ENCODE measurements at regions not wholly inside any gene's neighbourhood (a gene's known extent, or its start where the extent isn't known, plus 50 kb on each side); places are given as distances from the start of the nearest gene placed in this dataset.

GRCh38 chr9:129359916-129360536 is 182.0 kb upstream of the IER5L start:
- no peak for DNase-seq (ENCODE audit: low read depth)

GRCh38 chr9:129359162-129359811 is 181.2 kb upstream of the IER5L start:
- DNase-seq (ENCODE audit: low read depth): no peak

GRCh38 chr9:129358621-129359154 is 180.6 kb upstream of the IER5L start:
- DNase-seq (ENCODE audit: low read depth): no peak

- no peak for DNase-seq (ENCODE audit: low read depth)
Measured at GRCh38 chr9:129357773-129358245, 179.7 kb upstream of the IER5L start.

- no peak for DNase-seq (ENCODE audit: low read depth)
Measured at GRCh38 chr9:129356871-129357772, 179.1 kb upstream of the IER5L start.

- DNase-seq (ENCODE audit: low read depth): no peak
Measured at GRCh38 chr9:129355631-129356030, 177.6 kb upstream of the IER5L start.

GRCh38 chr9:129354498-129354897 is 176.4 kb upstream of the IER5L start:
- DNase-seq (ENCODE audit: low read depth): no peak

GRCh38 chr9:129353697-129354336 is 175.8 kb upstream of the IER5L start:
- no peak for DNase-seq (ENCODE audit: low read depth)

- no peak for DNase-seq (ENCODE audit: low read depth)
Measured at GRCh38 chr9:129352146-129352865, 174.2 kb upstream of the IER5L start.

GRCh38 chr9:129351642-129352145 is 173.6 kb upstream of the IER5L start:
- no peak for DNase-seq (ENCODE audit: low read depth)

- DNase-seq (ENCODE audit: low read depth): no peak
Measured at GRCh38 chr9:129351058-129351641, 173.1 kb upstream of the IER5L start.

GRCh38 chr9:129350143-129350935 is 172.3 kb upstream of the IER5L start:
- no peak for DNase-seq (ENCODE audit: low read depth)

- DNase-seq (ENCODE audit: low read depth): no peak
Measured at GRCh38 chr9:129349665-129349947, 171.5 kb upstream of the IER5L start.

GRCh38 chr9:129348890-129349664 is 171.0 kb upstream of the IER5L start:
- no peak for DNase-seq (ENCODE audit: low read depth)

GRCh38 chr9:129347316-129348120 is 169.5 kb upstream of the IER5L start:
- peak; percentile 76 for DNase-seq (ENCODE audit: low read depth)

- no peak for DNase-seq (ENCODE audit: low read depth)
Measured at GRCh38 chr9:129346046-129346445, 168.0 kb upstream of the IER5L start.

- no peak for DNase-seq (ENCODE audit: low read depth)
Measured at GRCh38 chr9:129344641-129345495, 166.8 kb upstream of the IER5L start.

All from iris pigment epithelial cell (primary cell).